ENCODE measurements at regions not wholly inside any gene's neighbourhood (a gene's known extent, or its start where the extent isn't known, plus 50 kb on each side); places are given as distances from the start of the nearest gene placed in this dataset.

DNA sequence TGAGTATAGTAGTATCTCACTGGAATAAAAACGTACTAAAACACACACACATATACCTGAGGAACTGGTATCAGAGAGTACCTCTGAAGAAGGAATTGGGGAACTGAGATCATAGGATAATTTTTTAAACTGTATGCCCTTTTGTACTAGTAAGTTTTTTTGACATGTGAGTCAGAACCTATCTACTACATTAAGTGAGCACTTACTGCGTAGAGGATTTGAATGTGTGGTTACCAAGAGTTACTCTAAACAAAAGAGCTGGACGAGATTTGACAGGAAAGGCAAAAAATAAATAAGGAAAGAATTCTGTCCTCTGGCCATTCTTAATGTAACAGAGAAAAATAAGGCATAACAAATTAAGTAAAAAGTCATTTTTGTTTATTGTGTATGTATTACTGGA is 546.5 kb upstream of the FAT1 start:
- TF ChIP-seq, protein P1, sequence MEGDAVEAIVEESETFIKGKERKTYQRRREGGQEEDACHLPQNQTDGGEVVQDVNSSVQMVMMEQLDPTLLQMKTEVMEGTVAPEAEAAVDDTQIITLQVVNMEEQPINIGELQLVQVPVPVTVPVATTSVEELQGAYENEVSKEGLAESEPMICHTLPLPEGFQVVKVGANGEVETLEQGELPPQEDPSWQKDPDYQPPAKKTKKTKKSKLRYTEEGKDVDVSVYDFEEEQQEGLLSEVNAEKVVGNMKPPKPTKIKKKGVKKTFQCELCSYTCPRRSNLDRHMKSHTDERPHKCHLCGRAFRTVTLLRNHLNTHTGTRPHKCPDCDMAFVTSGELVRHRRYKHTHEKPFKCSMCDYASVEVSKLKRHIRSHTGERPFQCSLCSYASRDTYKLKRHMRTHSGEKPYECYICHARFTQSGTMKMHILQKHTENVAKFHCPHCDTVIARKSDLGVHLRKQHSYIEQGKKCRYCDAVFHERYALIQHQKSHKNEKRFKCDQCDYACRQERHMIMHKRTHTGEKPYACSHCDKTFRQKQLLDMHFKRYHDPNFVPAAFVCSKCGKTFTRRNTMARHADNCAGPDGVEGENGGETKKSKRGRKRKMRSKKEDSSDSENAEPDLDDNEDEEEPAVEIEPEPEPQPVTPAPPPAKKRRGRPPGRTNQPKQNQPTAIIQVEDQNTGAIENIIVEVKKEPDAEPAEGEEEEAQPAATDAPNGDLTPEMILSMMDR (IDR thresholded peaks at IDR 0.05), result no peak
- TF ChIP-seq POLR2A (IDR thresholded peaks at IDR 0.05), result no peak
